OCI-LY7 (cell line): ENCODE measurements at regions not wholly inside any gene's neighbourhood (a gene's known extent, or its start where the extent isn't known, plus 50 kb on each side); places are given as distances from the start of the nearest gene placed in this dataset.

ENCODE experiments used
- BruUV-seq: library from RNA; stranded (reverse); fragments of 400-500 nt; replicated peaks from 2 replicates; lab custom pipeline; 2021; lab: Mats Ljungman, UMichigan
- CTCF ChIA-PET: fragments of 300-600 bp; sonication (Branson Sonifier 250); formaldehyde crosslinking; loops from one replicate; lab custom pipeline; 2022; ENCODE audit warnings: antibody characterized with exemption; ENCODE audit not compliant: unreplicated experiment; lab: Charles Lee
- POLR2A ChIA-PET: fragments of 300-600 bp; sonication (Branson Sonifier 250); formaldehyde crosslinking; loops from one replicate; lab custom pipeline; 2022; ENCODE audit warnings: antibody characterized with exemption; lab: Charles Lee
- DNase-seq: peaks from one replicate; pipeline ENCODE4 v3.0.0-alpha.2; 2015; ENCODE audit warnings: low spot score
- H2AFZ ChIP-seq: fragments of 200-600 bp; sonication (generic), shearing (Covaris generic); 2 replicates; pipeline ENCODE4 v1.6.1; 2014; ENCODE audit warnings: mild to moderate bottlenecking, antibody characterized with exemption, low read length, moderate library complexity
- H3K27ac ChIP-seq: fragments of 200-600 bp; sonication (generic); 2 replicates; pipeline ENCODE4 v1.5.1; 2014; ENCODE audit warnings: mixed run types, low read depth, mild to moderate bottlenecking, moderate library complexity, low read length, inconsistent platforms; ENCODE audit not compliant: poor library complexity, severe bottlenecking
- H3K36me3 ChIP-seq: fragments of 200-600 bp; sonication (generic); 2 replicates; pipeline ENCODE4 v1.6.1; 2014; ENCODE audit warnings: mild to moderate bottlenecking, antibody characterized with exemption, low read length, moderate library complexity, mixed read lengths; ENCODE audit not compliant: insufficient read depth
- H3K4me1 ChIP-seq: fragments of 200-600 bp; sonication (generic); 2 replicates; pipeline ENCODE4 v1.5.1; 2014; ENCODE audit warnings: mild to moderate bottlenecking, low read length; ENCODE audit not compliant: insufficient read depth, poor library complexity, severe bottlenecking
- H3K4me2 ChIP-seq: fragments of 200-600 bp; sonication (generic); 2 replicates; pipeline ENCODE4 v1.6.1; 2014; ENCODE audit warnings: mild to moderate bottlenecking, low read length
- H3K4me3 ChIP-seq: fragments of 200-600 bp; sonication (generic); 2 replicates; pipeline ENCODE4 v1.5.1; 2014; ENCODE audit warnings: mild to moderate bottlenecking, low read depth, low read length; ENCODE audit not compliant: poor library complexity, severe bottlenecking
- H3K79me2 ChIP-seq: fragments of 200-600 bp; sonication (generic); 2 replicates; pipeline ENCODE4 v1.6.1; 2016; ENCODE audit warnings: low read depth, mild to moderate bottlenecking, low read length, moderate library complexity, mixed read lengths; ENCODE audit not compliant: insufficient read depth
- H3K9me2 ChIP-seq: fragments of 200-600 bp; sonication (generic); 2 replicates; pipeline ENCODE4 v1.6.1; 2016; ENCODE audit warnings: mild to moderate bottlenecking, low read length, mixed read lengths; ENCODE audit not compliant: insufficient read depth
- H3K9me3 ChIP-seq: fragments of 200-600 bp; sonication (generic); 2 replicates; pipeline ENCODE4 v1.6.1; 2014; ENCODE audit warnings: mild to moderate bottlenecking, mixed run types, low read length, mixed read lengths
- H4K20me1 ChIP-seq: fragments of 200-600 bp; sonication (generic); 2 replicates; pipeline ENCODE4 v1.6.1; 2014; ENCODE audit warnings: mild to moderate bottlenecking, antibody characterized with exemption, low read length, moderate library complexity, mixed read lengths; ENCODE audit not compliant: insufficient read depth
- CTCF ChIP-seq: fragments of 200-600 bp; sonication (generic); conservative IDR thresholded peaks from 2 replicates; pipeline ENCODE4 v1.5.1; 2014; ENCODE audit warnings: mild to moderate bottlenecking, antibody characterized with exemption, low read length, moderate library complexity, mixed read lengths
- EZH2phosphoT487 ChIP-seq: fragments of 200-600 bp; sonication (generic); IDR thresholded peaks from 2 replicates; pipeline ENCODE4 v1.6.1; 2018; ENCODE audit warnings: low read depth, borderline replicate concordance, mild to moderate bottlenecking, mixed run types, antibody characterized with exemption, low read length, moderate library complexity, mixed read lengths
- intact Hi-C: fragments of 100-400 bp; cut with micrococcal nuclease; formaldehyde crosslinking; loops from one replicate; pipeline ENCODE4 v1.10.0; 2022; ENCODE audit not compliant: unreplicated experiment

GRCh38 chr20:7660165-7660564 is 280.1 kb downstream of the HAO1 start:
- DNase-seq, result no peak
- no peaks in the 10 kb centered on the region for H3K36me3 ChIP-seq
- no peak overlapping the region for H3K4me3 ChIP-seq
- H3K27ac ChIP-seq, result no peak overlapping the region
- no peaks in the 10 kb centered on the region for H3K9me3 ChIP-seq
- H2AFZ ChIP-seq, result no peak overlapping the region
- no TSS peak for BruUV-seq
- ChIA-PET POLR2A (no interaction called here), CTCF (no interaction called here)
- no peaks in the 10 kb centered on the region for H3K79me2 ChIP-seq
- no peak overlapping the region for H3K4me2 ChIP-seq
- H3K4me1 ChIP-seq, result no peaks in the 10 kb centered on the region
- TF ChIP-seq CTCF (no peak), EZH2phosphoT487 (no peak)
- intact Hi-C loops, result no loop called here
- H3K9me2 ChIP-seq, result no peaks in the 10 kb centered on the region
- no peaks in the 10 kb centered on the region for H4K20me1 ChIP-seq

GRCh38 chr20:7665376-7665775 is 274.9 kb downstream of the HAO1 start:
- POLR2A ChIA-PET, result interaction anchor here (0.6 to 1.1 kb wide), 3 partner anchors 10 to 15 kb away, joined by 3 to 4 read pairs (median 4); no protein-coding TSS in a partner anchor
- intact Hi-C loops, result no loop called here
- Histone ChIP-seq H3K4me1 (peaks cover under 1% of the 10 kb centered on the region), H3K4me2 (no peak overlapping the region), H3K79me2 (no peaks in the 10 kb centered on the region), H3K36me3 (no peaks in the 10 kb centered on the region), H3K9me3 (no peaks in the 10 kb centered on the region), H2AFZ (peak overlapping the region; percentile 3; the same call in 1 of the 2 replicates), H3K9me2 (no peaks in the 10 kb centered on the region), H3K27ac (no peak overlapping the region), H3K4me3 (no peak overlapping the region), H4K20me1 (no peaks in the 10 kb centered on the region)
- TF ChIP-seq CTCF, result no peak
- TF ChIP-seq EZH2phosphoT487, result no peak
- DNase-seq, result no peak
- CTCF ChIA-PET, result no interaction called here
- BruUV-seq, result no TSS peak

GRCh38 chr20:7667194-7667593 is 273.1 kb downstream of the HAO1 start:
- no peak for TF ChIP-seq EZH2phosphoT487
- no peak for TF ChIP-seq CTCF
- no peak overlapping the region for H3K4me2 ChIP-seq
- no peak overlapping the region for H3K4me3 ChIP-seq
- intact Hi-C loops, result no loop called here
- no TSS peak for BruUV-seq
- H3K9me2 ChIP-seq, result no peaks in the 10 kb centered on the region
- DNase-seq, result no peak
- H3K4me1 ChIP-seq, result peaks cover 15% of the 10 kb centered on the region
- POLR2A ChIA-PET, result interaction anchor here (0.9 kb wide), 1 partner anchor 100 kb away, joined by 5 read pairs; no protein-coding TSS in a partner anchor
- no peaks in the 10 kb centered on the region for H4K20me1 ChIP-seq
- H2AFZ ChIP-seq, result no peak overlapping the region
- H3K79me2 ChIP-seq, result no peaks in the 10 kb centered on the region
- H3K27ac ChIP-seq, result no peak overlapping the region
- H3K9me3 ChIP-seq, result no peaks in the 10 kb centered on the region
- H3K36me3 ChIP-seq, result no peaks in the 10 kb centered on the region
- CTCF ChIA-PET, result no interaction called here
